ENCODE measurements at regions not wholly inside any gene's neighbourhood (a gene's known extent, or its start where the extent isn't known, plus 50 kb on each side); places are given as distances from the start of the nearest gene placed in this dataset.

- TF ChIP-seq EP300 (IDR thresholded peaks at IDR 0.05; ENCODE audit: low read depth) (no peak), POLR2AphosphoS5 (IDR thresholded peaks at IDR 0.05) (no peak), CTCF (IDR thresholded peaks at IDR 0.05) (no peak), POLR2A (IDR thresholded peaks at IDR 0.05) (no peak)
- in situ Hi-C loops (cut with MboI; ENCODE audit: low pct_ligation_motif_present in 1 of 4, low pct_unique_long_range_greater_than_20kb in 1 of 4, low sequenced_read_pairs in 3 of 4) (no loop called here), intact Hi-C loops (cut with DNase I; ENCODE audit: low total_unique reads) (no loop called here)
- Histone ChIP-seq H3K27ac (no peak overlapping the region), H3K9me3 (no peaks in the 10 kb centered on the region), H3K4me1 (no peaks in the 10 kb centered on the region), H3K4me3 (no peak overlapping the region), H3K36me3 (no peaks in the 10 kb centered on the region), H3K27me3 (no peaks in the 10 kb centered on the region)
- WGBS, 2 donors (ENCODE audit: low coverage in 1 of 2): 90 to 96% methylated on average over 2 of the region's 2 CpGs
- DNase-seq: no peak
These were observed 232.5 kb upstream of the ZFHX3 start for GRCh38 chr16:73280388-73280787.

GRCh38 chr16:73279451-73279850, 231.5 kb upstream of the ZFHX3 start:
- H3K4me1 ChIP-seq: peaks cover 0 to 9% (median 0%) of the 10 kb centered on the region in 4 donors
- no peak overlapping the region for H3K4me3 ChIP-seq
- intact Hi-C loops (cut with DNase I; ENCODE audit: low total_unique reads) (no loop called here), in situ Hi-C loops (cut with MboI; ENCODE audit: low pct_ligation_motif_present in 1 of 4, low pct_unique_long_range_greater_than_20kb in 1 of 4, low sequenced_read_pairs in 3 of 4) (no loop called here)
- no peak for DNase-seq
- H3K27ac ChIP-seq: no peak overlapping the region
- H3K36me3 ChIP-seq: no peaks in the 10 kb centered on the region
- H3K9me3 ChIP-seq: no peaks in the 10 kb centered on the region
- H3K27me3 ChIP-seq: no peaks in the 10 kb centered on the region
- WGBS, 2 donors (ENCODE audit: low coverage in 1 of 2): 61 to 67% methylated on average over 3 of the region's 3 CpGs
- no peak for TF ChIP-seq EP300 (IDR thresholded peaks at IDR 0.05; ENCODE audit: low read depth)
- TF ChIP-seq POLR2A (IDR thresholded peaks at IDR 0.05): no peak
- no peak for TF ChIP-seq CTCF (IDR thresholded peaks at IDR 0.05)
- TF ChIP-seq POLR2AphosphoS5 (IDR thresholded peaks at IDR 0.05): no peak

GRCh38 chr16:73277071-73277470, 229.1 kb upstream of the ZFHX3 start:
- intact Hi-C loops (cut with DNase I; ENCODE audit: low total_unique reads): no loop called here
- no peaks in the 10 kb centered on the region for H3K27me3 ChIP-seq
- H3K27ac ChIP-seq: no peak overlapping the region
- no peaks in the 10 kb centered on the region for H3K36me3 ChIP-seq
- in situ Hi-C loops (cut with MboI; ENCODE audit: low pct_ligation_motif_present in 1 of 4, low pct_unique_long_range_greater_than_20kb in 1 of 4, low sequenced_read_pairs in 3 of 4): no loop called here
- no peaks in the 10 kb centered on the region for H3K9me3 ChIP-seq
- WGBS, 2 donors (ENCODE audit: low coverage in 1 of 2): 75 to 86% methylated on average over 4 to 5 of the region's 5 CpGs
- no peak for DNase-seq
- peaks cover 0 to 11% (median 0%) of the 10 kb centered on the region in 4 donors for H3K4me1 ChIP-seq
- no peak overlapping the region for H3K4me3 ChIP-seq
- TF ChIP-seq CTCF (IDR thresholded peaks at IDR 0.05) (no peak), POLR2A (IDR thresholded peaks at IDR 0.05) (no peak), EP300 (IDR thresholded peaks at IDR 0.05; ENCODE audit: low read depth) (no peak), POLR2AphosphoS5 (IDR thresholded peaks at IDR 0.05) (no peak)

DNA sequence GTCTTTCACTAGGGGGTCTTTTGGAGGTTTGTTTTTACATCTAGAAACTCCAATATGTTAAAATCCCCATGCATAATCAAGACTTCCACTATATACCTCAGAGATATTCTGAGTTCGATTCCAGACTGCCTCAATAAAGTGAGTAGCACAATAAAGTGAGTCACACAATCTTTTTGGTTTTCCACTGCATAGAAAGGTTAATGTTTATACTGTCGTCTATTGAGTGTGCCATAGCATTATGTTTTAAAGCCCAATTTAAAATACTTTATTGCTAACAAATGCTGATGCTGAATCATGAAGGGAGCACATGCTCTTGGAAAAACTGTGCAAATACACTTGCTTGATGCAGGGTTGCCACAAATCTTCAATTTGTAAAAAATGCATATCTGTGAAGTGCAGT, 227.5 kb upstream of the ZFHX3 start:
- peak overlapping the region in 3 of 4 donors; percentile 34 to 68 (median 41) for H3K27ac ChIP-seq
- peaks cover 0 to 11% (median 0%) of the 10 kb centered on the region in 4 donors for H3K4me1 ChIP-seq
- no peaks in the 10 kb centered on the region for H3K9me3 ChIP-seq
- in situ Hi-C loops (cut with MboI; ENCODE audit: low pct_ligation_motif_present in 1 of 4, low pct_unique_long_range_greater_than_20kb in 1 of 4, low sequenced_read_pairs in 3 of 4) (no loop called here), intact Hi-C loops (cut with DNase I; ENCODE audit: low total_unique reads) (no loop called here)
- WGBS, 2 donors (ENCODE audit: low coverage in 1 of 2): 46 to 71% methylated on average over 1 to 2 of the region's 2 CpGs
- H3K4me3 ChIP-seq: no peak overlapping the region
- TF ChIP-seq POLR2A (IDR thresholded peaks at IDR 0.05) (no peak), EP300 (IDR thresholded peaks at IDR 0.05; ENCODE audit: low read depth) (no peak), CTCF (IDR thresholded peaks at IDR 0.05) (no peak), POLR2AphosphoS5 (IDR thresholded peaks at IDR 0.05) (no peak)
- no peaks in the 10 kb centered on the region for H3K27me3 ChIP-seq
- DNase-seq: no peak
- H3K36me3 ChIP-seq: no peaks in the 10 kb centered on the region
